NCI-H128 (cell line): ENCODE measurements at regions not wholly inside any gene's neighbourhood (a gene's known extent, or its start where the extent isn't known, plus 50 kb on each side); places are given as distances from the start of the nearest gene placed in this dataset.

Source experiments
- DNase-seq: peaks from one replicate; lab custom pipeline; 2025; ENCODE audit not compliant: unreplicated experiment; lab: John Stamatoyannopoulos, UW

- no peak for DNase-seq
Measured at GRCh38 chr16:6110346-6110745, 1012.8 kb upstream of the EEF2KMT start.

- no peak for DNase-seq
Measured at GRCh38 chr16:6106061-6106460, 1008.5 kb upstream of the EEF2KMT start.

GRCh38 chr16:6105115-6105514, 1007.5 kb upstream of the EEF2KMT start:
- DNase-seq, result no peak

GRCh38 chr16:6104428-6104827, 1006.8 kb upstream of the EEF2KMT start:
- no peak for DNase-seq

GRCh38 chr16:6103561-6103960, 1006.0 kb upstream of the EEF2KMT start:
- DNase-seq, result no peak

GRCh38 chr16:6099102-6099501, 1001.5 kb upstream of the EEF2KMT start:
- no peak for DNase-seq

- DNase-seq, result no peak
Measured at GRCh38 chr16:6096931-6097670, 999.5 kb upstream of the EEF2KMT start.

- no peak for DNase-seq
Measured at GRCh38 chr16:6095414-6095813, 997.8 kb upstream of the EEF2KMT start.

- no peak for DNase-seq
Measured at GRCh38 chr16:6091021-6091420, 993.4 kb upstream of the EEF2KMT start.

- no peak for DNase-seq
Measured at GRCh38 chr16:6081320-6081976, 983.9 kb upstream of the EEF2KMT start.

GRCh38 chr16:6076631-6077030, 979.0 kb upstream of the EEF2KMT start:
- no peak for DNase-seq

- DNase-seq, result no peak
Measured at GRCh38 chr16:6068063-6068462, 970.5 kb upstream of the EEF2KMT start.

- no peak for DNase-seq
Measured at GRCh38 chr16:6066652-6067051, 969.1 kb upstream of the EEF2KMT start.

- no peak for DNase-seq
Measured at GRCh38 chr16:6063526-6063925, 965.9 kb upstream of the EEF2KMT start.

- no peak for DNase-seq
Measured at GRCh38 chr16:6059671-6060070, 962.1 kb upstream of the EEF2KMT start.

GRCh38 chr16:6057821-6058220, 960.2 kb upstream of the EEF2KMT start:
- DNase-seq, result no peak

GRCh38 chr16:6048017-6048416, 950.4 kb upstream of the EEF2KMT start:
- no peak for DNase-seq

GRCh38 chr16:6047325-6047724, 949.7 kb upstream of the EEF2KMT start:
- DNase-seq, result no peak

- no peak for DNase-seq
Measured at GRCh38 chr16:6038941-6039645, 941.5 kb upstream of the EEF2KMT start.

- DNase-seq, result no peak
Measured at GRCh38 chr16:6035161-6035560, 937.6 kb upstream of the EEF2KMT start.

GRCh38 chr16:6034511-6034910, 936.9 kb upstream of the EEF2KMT start:
- no peak for DNase-seq

GRCh38 chr16:6032438-6032837, 934.8 kb upstream of the EEF2KMT start:
- DNase-seq, result no peak
